ENCODE measurements at regions not wholly inside any gene's neighbourhood (a gene's known extent, or its start where the extent isn't known, plus 50 kb on each side); places are given as distances from the start of the nearest gene placed in this dataset.

GRCh38 chr14:76955575-76956315, 72.8 kb downstream of the IRF2BPL start:
- intact Hi-C loops (cut with micrococcal nuclease), result loop anchor here (1.0 to 2.0 kb wide), 8 partner anchors 8 to 165 kb away; partner anchors contain the start of gene IRF2BPL
- Mint-ChIP-seq H3K36me3 (ENCODE audit: low read depth) (no peaks in the 10 kb centered on the region), H3K27ac (peak overlapping the region; percentile 94), H3K9me3 (no peaks in the 10 kb centered on the region), H3K27me3 (no peaks in the 10 kb centered on the region), H3K4me3 (peak overlapping the region; percentile 86), H3K4me1 (peaks cover 67% of the 10 kb centered on the region)
- TF ChIP-seq, protein P1, sequence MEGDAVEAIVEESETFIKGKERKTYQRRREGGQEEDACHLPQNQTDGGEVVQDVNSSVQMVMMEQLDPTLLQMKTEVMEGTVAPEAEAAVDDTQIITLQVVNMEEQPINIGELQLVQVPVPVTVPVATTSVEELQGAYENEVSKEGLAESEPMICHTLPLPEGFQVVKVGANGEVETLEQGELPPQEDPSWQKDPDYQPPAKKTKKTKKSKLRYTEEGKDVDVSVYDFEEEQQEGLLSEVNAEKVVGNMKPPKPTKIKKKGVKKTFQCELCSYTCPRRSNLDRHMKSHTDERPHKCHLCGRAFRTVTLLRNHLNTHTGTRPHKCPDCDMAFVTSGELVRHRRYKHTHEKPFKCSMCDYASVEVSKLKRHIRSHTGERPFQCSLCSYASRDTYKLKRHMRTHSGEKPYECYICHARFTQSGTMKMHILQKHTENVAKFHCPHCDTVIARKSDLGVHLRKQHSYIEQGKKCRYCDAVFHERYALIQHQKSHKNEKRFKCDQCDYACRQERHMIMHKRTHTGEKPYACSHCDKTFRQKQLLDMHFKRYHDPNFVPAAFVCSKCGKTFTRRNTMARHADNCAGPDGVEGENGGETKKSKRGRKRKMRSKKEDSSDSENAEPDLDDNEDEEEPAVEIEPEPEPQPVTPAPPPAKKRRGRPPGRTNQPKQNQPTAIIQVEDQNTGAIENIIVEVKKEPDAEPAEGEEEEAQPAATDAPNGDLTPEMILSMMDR (IDR thresholded peaks at IDR 0.05), result no peak
- DNase-seq (peak; percentile 32), ATAC-seq (ENCODE audit: low read depth) (peak; percentile 45)
- ChIA-PET CTCF (interaction anchor here (1.0 to 1.3 kb wide), 4 partner anchors 8 to 168 kb away, joined by 3 to 4 read pairs (median 4); no protein-coding TSS in a partner anchor), POLR2A (interaction anchor here (0.8 to 4.3 kb wide), 13 partner anchors 9 to 168 kb away, joined by 3 to 88 read pairs (median 5); partner anchors contain the start of gene IRF2BPL)

- no peak for ATAC-seq (ENCODE audit: low read depth)
- DNase-seq, result no peak
- Mint-ChIP-seq H3K4me1 (peaks cover 56% of the 10 kb centered on the region), H3K9me3 (no peaks in the 10 kb centered on the region), H3K27me3 (no peaks in the 10 kb centered on the region), H3K4me3 (no peak overlapping the region), H3K36me3 (ENCODE audit: low read depth) (no peaks in the 10 kb centered on the region), H3K27ac (peak overlapping the region; percentile 71)
- ChIA-PET POLR2A (interaction anchor here (0.9 to 4.3 kb wide), 7 partner anchors 7 to 144 kb away, joined by 3 to 88 read pairs (median 5); partner anchors contain the start of genes CIPC and IRF2BPL), CTCF (no interaction called here)
- TF ChIP-seq, protein P1 (IDR thresholded peaks at IDR 0.05), result no peak
- intact Hi-C loops (cut with micrococcal nuclease), result no loop called here
Observed at GRCh38 chr14:76954394-76955190, 73.9 kb downstream of the IRF2BPL start.

DNA sequence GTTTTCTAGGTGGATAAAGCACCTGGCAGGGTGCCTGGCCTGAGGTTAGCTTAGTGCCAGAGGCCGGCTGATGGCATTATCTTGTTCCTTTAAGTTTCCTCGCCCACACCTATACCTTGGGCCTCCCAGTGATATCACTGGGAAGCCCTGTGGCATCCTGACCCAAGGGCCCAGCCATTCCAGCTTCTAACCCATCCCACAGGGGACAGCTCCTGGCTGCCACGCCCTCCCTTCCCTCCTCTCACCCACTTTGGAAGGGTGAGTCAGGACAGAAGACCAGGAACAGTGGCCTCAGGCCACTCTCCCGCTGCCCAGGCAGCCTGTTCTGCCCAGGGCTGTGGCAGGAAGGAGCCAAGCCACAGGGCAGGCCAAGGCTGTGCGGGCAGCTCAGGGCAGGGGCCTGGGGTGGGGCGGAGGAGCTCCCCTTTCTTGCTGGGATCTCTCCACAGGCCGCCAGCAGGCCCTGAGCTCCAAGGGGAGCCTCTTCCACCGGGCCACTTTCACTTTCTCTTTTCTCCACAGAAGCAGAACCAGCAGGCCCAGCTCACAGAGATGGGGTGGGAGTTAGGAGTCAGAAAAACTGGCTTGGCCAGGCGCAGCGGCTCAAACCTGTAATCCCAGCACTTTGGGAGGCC, 75.1 kb downstream of the IRF2BPL start:
- ChIA-PET POLR2A (interaction anchor here (1.0 to 4.3 kb wide), 10 partner anchors 8 to 169 kb away, joined by 3 to 88 read pairs (median 6); partner anchors contain the start of genes CIPC and IRF2BPL), CTCF (interaction anchor here (0.8 to 2.1 kb wide), 6 partner anchors 10 to 89 kb away, joined by 3 to 5 read pairs (median 4); no protein-coding TSS in a partner anchor)
- Mint-ChIP-seq H3K4me3 (no peak overlapping the region), H3K27me3 (no peaks in the 10 kb centered on the region), H3K27ac (peak overlapping the region; percentile 59), H3K36me3 (ENCODE audit: low read depth) (no peaks in the 10 kb centered on the region), H3K9me3 (no peaks in the 10 kb centered on the region), H3K4me1 (peaks cover 45% of the 10 kb centered on the region)
- TF ChIP-seq, protein P1 (IDR thresholded peaks at IDR 0.05), result no peak
- DNase-seq, result peak; percentile 38
- intact Hi-C loops (cut with micrococcal nuclease), result loop anchor here (1.0 kb wide), 1 partner anchor 8 kb away; no protein-coding TSS in a partner anchor
- peak; percentile 10 for ATAC-seq (ENCODE audit: low read depth)

DNA sequence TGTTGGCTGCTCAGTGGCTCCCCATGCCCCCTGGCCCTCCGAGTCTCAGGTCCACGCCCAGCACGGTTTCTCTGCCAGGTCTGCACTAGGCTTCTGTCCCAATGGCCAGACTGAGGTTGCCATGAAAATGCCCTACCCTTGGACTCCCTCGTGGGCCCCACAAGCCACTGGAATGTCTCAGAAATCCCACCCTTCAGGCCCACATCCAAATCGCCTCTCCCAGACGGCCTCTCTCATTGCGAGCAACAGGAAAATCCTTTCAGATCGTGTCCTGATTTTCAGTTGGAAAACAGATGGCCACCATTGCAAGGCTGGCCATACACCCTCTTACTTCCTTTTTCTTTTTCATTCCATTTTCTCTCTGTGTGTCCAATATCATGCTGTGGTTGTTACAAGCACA, 77.3 kb downstream of the IRF2BPL start:
- Mint-ChIP-seq H3K27ac (no peak overlapping the region), H3K27me3 (no peaks in the 10 kb centered on the region), H3K36me3 (ENCODE audit: low read depth) (no peaks in the 10 kb centered on the region), H3K9me3 (no peaks in the 10 kb centered on the region), H3K4me1 (peaks cover 42% of the 10 kb centered on the region), H3K4me3 (no peak overlapping the region)
- ATAC-seq (ENCODE audit: low read depth), result no peak
- ChIA-PET CTCF (no interaction called here), POLR2A (no interaction called here)
- no peak for DNase-seq
- intact Hi-C loops (cut with micrococcal nuclease), result no loop called here
- TF ChIP-seq, protein P1 (IDR thresholded peaks at IDR 0.05), result no peak

Measured in activated B cell treated with CpG ODN at 0.5 μM for 24 hours (primary cell).